ENCODE measurements at regions not wholly inside any gene's neighbourhood (a gene's known extent, or its start where the extent isn't known, plus 50 kb on each side); places are given as distances from the start of the nearest gene placed in this dataset.

DNA sequence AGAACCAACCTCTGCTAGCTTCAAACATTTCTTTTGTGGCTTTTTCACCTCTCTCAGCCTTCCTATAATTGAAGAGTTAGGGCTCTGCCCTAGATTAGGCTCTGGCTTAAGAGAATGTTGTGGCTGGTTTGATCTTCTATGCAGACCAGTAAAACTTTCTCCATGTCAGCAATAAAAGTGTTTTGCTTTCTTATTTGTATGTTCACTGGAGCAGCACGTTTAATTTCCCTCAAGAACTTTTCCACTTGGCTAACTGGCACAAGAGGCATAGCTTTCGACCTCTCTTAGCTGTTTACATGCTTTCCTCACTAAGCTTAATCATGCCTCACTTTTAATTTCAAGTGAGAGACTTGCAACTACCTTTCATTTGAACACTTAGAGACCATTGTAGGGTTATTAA is 964.7 kb downstream of the ROBO2 start:
- TF ChIP-seq, protein P1, sequence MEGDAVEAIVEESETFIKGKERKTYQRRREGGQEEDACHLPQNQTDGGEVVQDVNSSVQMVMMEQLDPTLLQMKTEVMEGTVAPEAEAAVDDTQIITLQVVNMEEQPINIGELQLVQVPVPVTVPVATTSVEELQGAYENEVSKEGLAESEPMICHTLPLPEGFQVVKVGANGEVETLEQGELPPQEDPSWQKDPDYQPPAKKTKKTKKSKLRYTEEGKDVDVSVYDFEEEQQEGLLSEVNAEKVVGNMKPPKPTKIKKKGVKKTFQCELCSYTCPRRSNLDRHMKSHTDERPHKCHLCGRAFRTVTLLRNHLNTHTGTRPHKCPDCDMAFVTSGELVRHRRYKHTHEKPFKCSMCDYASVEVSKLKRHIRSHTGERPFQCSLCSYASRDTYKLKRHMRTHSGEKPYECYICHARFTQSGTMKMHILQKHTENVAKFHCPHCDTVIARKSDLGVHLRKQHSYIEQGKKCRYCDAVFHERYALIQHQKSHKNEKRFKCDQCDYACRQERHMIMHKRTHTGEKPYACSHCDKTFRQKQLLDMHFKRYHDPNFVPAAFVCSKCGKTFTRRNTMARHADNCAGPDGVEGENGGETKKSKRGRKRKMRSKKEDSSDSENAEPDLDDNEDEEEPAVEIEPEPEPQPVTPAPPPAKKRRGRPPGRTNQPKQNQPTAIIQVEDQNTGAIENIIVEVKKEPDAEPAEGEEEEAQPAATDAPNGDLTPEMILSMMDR (conservative IDR thresholded peaks at IDR 0.05; ENCODE audit: low read length): no peak
- TF ChIP-seq EZH2phosphoT487 (IDR thresholded peaks at IDR 0.05; ENCODE audit: borderline replicate concordance, low read depth, low read length): no peak
